Smooth muscle cell (in vitro differentiated cells): ENCODE measurements at regions not wholly inside any gene's neighbourhood (a gene's known extent, or its start where the extent isn't known, plus 50 kb on each side); places are given as distances from the start of the nearest gene placed in this dataset.

ENCODE experiments used
- DNase-seq: peaks from one replicate; lab custom pipeline; 2025; ENCODE audit not compliant: unreplicated experiment; lab: John Stamatoyannopoulos, UW
- H2AFZ ChIP-seq: fragments of 200-600 bp; sonication (generic); 2 replicates; pipeline ENCODE4 v1.6.0; 2016; ENCODE audit warnings: antibody characterized with exemption, low read depth, mild to moderate bottlenecking
- H3F3A ChIP-seq: fragments of 200-600 bp; sonication (generic); 2 replicates; pipeline ENCODE4 v1.6.0; 2017; ENCODE audit warnings: antibody characterized with exemption, low read depth
- H3K27ac ChIP-seq: fragments of 200-600 bp; sonication (generic); 2 replicates; pipeline ENCODE4 v1.5.1; 2016; ENCODE audit warnings: low read depth, mild to moderate bottlenecking
- H3K27me3 ChIP-seq: fragments of 200-600 bp; sonication (generic); 2 replicates; pipeline ENCODE4 v1.6.1; 2016; ENCODE audit warnings: low read depth, mild to moderate bottlenecking
- H3K36me3 ChIP-seq: fragments of 200-600 bp; sonication (generic); 2 replicates; pipeline ENCODE4 v1.5.1; 2016; ENCODE audit warnings: low read depth
- H3K4me1 ChIP-seq: fragments of 200-600 bp; sonication (generic); 2 replicates; pipeline ENCODE4 v1.5.1; 2016; ENCODE audit warnings: low read depth
- H3K4me2 ChIP-seq: fragments of 200-600 bp; sonication (generic); 2 replicates; pipeline ENCODE4 v1.6.0; 2016; ENCODE audit warnings: mild to moderate bottlenecking
- H3K4me3 ChIP-seq: fragments of 200-600 bp; sonication (generic); 2 replicates; pipeline ENCODE4 v1.5.1; 2016; ENCODE audit warnings: mild to moderate bottlenecking
- H3K79me2 ChIP-seq: fragments of 200-600 bp; sonication (generic); 2 replicates; pipeline ENCODE4 v1.6.0; 2016; ENCODE audit warnings: low read depth, mild to moderate bottlenecking
- H3K9ac ChIP-seq: fragments of 200-600 bp; sonication (generic); 2 replicates; pipeline ENCODE4 v1.6.0; 2016; ENCODE audit warnings: low read depth
- H3K9me3 ChIP-seq: fragments of 200-600 bp; sonication (generic); replicated peaks from 2 replicates; pipeline ENCODE4 v1.5.1; 2016; ENCODE audit warnings: low read depth
- H4K20me1 ChIP-seq: fragments of 200-600 bp; sonication (generic); 2 replicates; pipeline ENCODE4 v1.6.0; 2016; ENCODE audit warnings: low read depth
- WGBS: methylation state at CpG from one replicate; pipeline ENCODE4 v1.1.7; 2016; ENCODE audit warnings: low lambda C conversion rate; 5-methylcytosine and 5-hydroxymethylcytosine counted together
- TF ChIP-seq, protein P1 (sequence below): fragments of 200-600 bp; sonication (generic); IDR thresholded peaks from 2 replicates; pipeline ENCODE4 v1.5.1; 2017; ENCODE audit warnings: borderline replicate concordance, mild to moderate bottlenecking, antibody characterized with exemption; ENCODE audit not compliant: insufficient read depth, poor library complexity, severe bottlenecking

DNA sequence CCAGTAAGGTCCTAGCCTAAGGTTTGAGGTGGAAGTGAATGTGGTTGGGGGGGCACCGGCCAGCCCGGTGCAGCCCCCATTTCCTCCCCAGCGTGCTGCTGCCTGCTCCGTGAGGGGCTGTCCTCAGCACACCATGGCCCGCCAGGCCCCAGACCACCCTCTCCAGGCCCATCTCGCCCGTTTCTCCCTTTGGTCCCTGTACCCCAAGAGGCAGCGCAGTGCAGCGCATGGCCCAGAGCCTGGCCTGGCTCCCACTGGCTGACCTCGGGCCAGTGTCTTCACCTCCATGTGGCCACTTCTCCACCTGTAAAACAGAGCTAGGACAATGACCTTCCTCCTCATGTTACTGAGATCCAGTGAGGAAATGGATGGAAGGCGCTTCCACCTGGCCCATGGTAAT is 170.0 kb upstream of the GSE1 start:
- 98% methylated on average over 11 of the region's 11 CpGs for WGBS

GRCh38 chr16:85443531-85443930 is 169.6 kb upstream of the GSE1 start:
- H4K20me1 ChIP-seq: peaks cover 88% of the 10 kb centered on the region
- WGBS: 96% methylated on average over 15 of the region's 15 CpGs
- H3K4me1 ChIP-seq: no peaks in the 10 kb centered on the region

More for the DNA sequence above, 170.0 kb upstream of the GSE1 start:
- Histone ChIP-seq H3K4me3 (no peak overlapping the region), H3F3A (no peaks in the 10 kb centered on the region), H3K4me2 (no peak overlapping the region), H3K27me3 (no peaks in the 10 kb centered on the region), H3K79me2 (no peaks in the 10 kb centered on the region), H2AFZ (no peak overlapping the region), H3K27ac (no peak overlapping the region), H4K20me1 (peaks cover 86% of the 10 kb centered on the region), H3K9ac (no peak overlapping the region), H3K4me1 (no peaks in the 10 kb centered on the region), H3K36me3 (no peaks in the 10 kb centered on the region), H3K9me3 (no peaks in the 10 kb centered on the region)
- no peak for DNase-seq
- TF ChIP-seq, protein P1, sequence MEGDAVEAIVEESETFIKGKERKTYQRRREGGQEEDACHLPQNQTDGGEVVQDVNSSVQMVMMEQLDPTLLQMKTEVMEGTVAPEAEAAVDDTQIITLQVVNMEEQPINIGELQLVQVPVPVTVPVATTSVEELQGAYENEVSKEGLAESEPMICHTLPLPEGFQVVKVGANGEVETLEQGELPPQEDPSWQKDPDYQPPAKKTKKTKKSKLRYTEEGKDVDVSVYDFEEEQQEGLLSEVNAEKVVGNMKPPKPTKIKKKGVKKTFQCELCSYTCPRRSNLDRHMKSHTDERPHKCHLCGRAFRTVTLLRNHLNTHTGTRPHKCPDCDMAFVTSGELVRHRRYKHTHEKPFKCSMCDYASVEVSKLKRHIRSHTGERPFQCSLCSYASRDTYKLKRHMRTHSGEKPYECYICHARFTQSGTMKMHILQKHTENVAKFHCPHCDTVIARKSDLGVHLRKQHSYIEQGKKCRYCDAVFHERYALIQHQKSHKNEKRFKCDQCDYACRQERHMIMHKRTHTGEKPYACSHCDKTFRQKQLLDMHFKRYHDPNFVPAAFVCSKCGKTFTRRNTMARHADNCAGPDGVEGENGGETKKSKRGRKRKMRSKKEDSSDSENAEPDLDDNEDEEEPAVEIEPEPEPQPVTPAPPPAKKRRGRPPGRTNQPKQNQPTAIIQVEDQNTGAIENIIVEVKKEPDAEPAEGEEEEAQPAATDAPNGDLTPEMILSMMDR: no peak

DNA sequence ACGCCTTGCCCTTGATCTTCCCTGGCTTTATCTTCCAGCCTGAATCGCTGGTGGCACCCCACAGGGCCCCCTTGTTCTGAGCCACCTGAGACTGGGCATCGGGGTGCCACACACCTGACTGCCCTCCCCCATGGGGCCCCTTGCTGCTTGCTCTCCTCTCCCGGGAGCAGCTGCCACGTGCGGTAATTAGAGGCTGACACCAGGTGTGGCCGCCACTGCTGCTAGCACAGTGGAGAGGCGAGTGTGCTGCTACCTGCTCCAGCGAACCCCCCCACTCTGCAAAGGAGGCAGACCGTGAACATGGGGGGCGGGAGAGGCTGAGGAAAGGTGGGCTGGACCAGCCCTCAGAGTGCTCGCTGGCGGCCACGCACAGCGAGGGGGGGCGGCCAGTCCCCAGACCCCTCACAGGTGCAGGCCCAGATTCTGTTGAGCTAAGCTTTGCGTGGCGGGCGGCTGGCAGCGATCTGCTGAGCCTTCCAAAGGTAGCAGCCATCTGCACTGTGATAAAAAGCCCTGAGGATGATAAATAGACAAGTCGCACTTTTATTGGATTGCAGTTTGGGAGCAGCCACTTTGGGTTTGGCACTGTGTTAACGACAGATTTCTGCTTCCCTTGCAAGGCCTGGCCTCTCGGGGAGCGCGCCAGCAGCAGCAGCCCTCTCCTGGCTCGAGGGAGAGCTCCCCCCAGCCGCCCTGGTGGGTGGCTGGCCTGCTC is 167.9 kb upstream of the GSE1 start:
- no peak overlapping the region for H3K9ac ChIP-seq
- no peaks in the 10 kb centered on the region for H3K9me3 ChIP-seq
- 83% methylated on average over 27 of the region's 27 CpGs for WGBS
- no peak overlapping the region for H3K4me2 ChIP-seq
- no peak overlapping the region for H3K27ac ChIP-seq
- H3K79me2 ChIP-seq: no peaks in the 10 kb centered on the region
- H3K27me3 ChIP-seq: no peaks in the 10 kb centered on the region
- H4K20me1 ChIP-seq: peaks cover 88% of the 10 kb centered on the region
- no peak overlapping the region for H3K4me3 ChIP-seq
- no peak for DNase-seq
- no peaks in the 10 kb centered on the region for H3K36me3 ChIP-seq
- H3F3A ChIP-seq: no peaks in the 10 kb centered on the region
- no peaks in the 10 kb centered on the region for H3K4me1 ChIP-seq
- H2AFZ ChIP-seq: no peak overlapping the region
- TF ChIP-seq, protein P1: no peak

More at GRCh38 chr16:85443531-85443930, 169.6 kb upstream of the GSE1 start:
- Histone ChIP-seq H3K27ac (no peak overlapping the region), H3K9ac (no peak overlapping the region), H3F3A (no peaks in the 10 kb centered on the region), H3K4me2 (no peak overlapping the region), H3K79me2 (no peaks in the 10 kb centered on the region), H3K27me3 (no peaks in the 10 kb centered on the region), H2AFZ (no peak overlapping the region), H3K4me3 (no peak overlapping the region), H3K36me3 (no peaks in the 10 kb centered on the region), H3K9me3 (no peaks in the 10 kb centered on the region)
- no peak for DNase-seq
- TF ChIP-seq, protein P1: no peak

DNA sequence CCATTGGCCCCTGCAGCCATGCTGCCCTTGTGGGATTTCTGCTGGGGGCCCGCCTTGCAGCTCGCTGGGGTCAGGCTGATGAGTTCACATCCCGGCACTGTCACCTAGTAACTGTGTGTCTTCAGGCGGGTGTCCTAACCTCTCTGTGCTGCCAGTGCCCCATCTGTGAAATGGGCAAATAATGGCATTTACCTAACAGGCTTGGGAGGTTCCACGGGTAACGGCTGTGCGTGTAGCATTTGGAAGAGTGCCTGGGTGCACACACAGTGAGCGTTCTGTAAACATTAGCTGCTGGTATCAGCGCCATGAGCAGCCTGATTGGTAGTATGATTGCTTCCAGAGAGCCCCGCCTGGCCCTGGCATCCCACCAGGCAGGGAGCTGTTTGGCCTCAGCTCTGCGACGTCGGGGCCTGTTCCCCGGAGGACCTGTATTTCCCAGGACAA is 167.3 kb upstream of the GSE1 start:
- Histone ChIP-seq H3K27me3 (no peaks in the 10 kb centered on the region), H3K4me2 (no peak overlapping the region), H4K20me1 (peaks cover 82% of the 10 kb centered on the region), H3K27ac (no peak overlapping the region), H3K4me1 (no peaks in the 10 kb centered on the region), H3F3A (no peaks in the 10 kb centered on the region), H3K9ac (no peak overlapping the region), H3K9me3 (no peaks in the 10 kb centered on the region), H2AFZ (no peak overlapping the region), H3K79me2 (no peaks in the 10 kb centered on the region), H3K36me3 (no peaks in the 10 kb centered on the region), H3K4me3 (no peak overlapping the region)
- TF ChIP-seq, protein P1: no peak
- 94% methylated on average over 14 of the region's 14 CpGs for WGBS
- DNase-seq: no peak
